ENCODE measurements at regions not wholly inside any gene's neighbourhood (a gene's known extent, or its start where the extent isn't known, plus 50 kb on each side); places are given as distances from the start of the nearest gene placed in this dataset.

GRCh38 chr14:26810631-26811030, 212.8 kb upstream of the NOVA1 start:
- H3K36me3 ChIP-seq: no peaks in the 10 kb centered on the region
- no peak for TF ChIP-seq CTCF (IDR thresholded peaks at IDR 0.05)
- H3K27me3 ChIP-seq: no peaks in the 10 kb centered on the region
- DNase-seq (ENCODE audit: low spot score): no peak
- no peak overlapping the region for H3K4me3 ChIP-seq
- no peaks in the 10 kb centered on the region for H3K4me1 ChIP-seq
- no peaks in the 10 kb centered on the region for H3K9me3 ChIP-seq
- H3K27ac ChIP-seq: no peak overlapping the region

- Histone ChIP-seq H3K4me1 (no peaks in the 10 kb centered on the region), H3K9me3 (no peaks in the 10 kb centered on the region), H3K27me3 (no peaks in the 10 kb centered on the region), H3K36me3 (no peaks in the 10 kb centered on the region), H3K4me3 (no peak overlapping the region), H3K27ac (no peak overlapping the region)
- TF ChIP-seq CTCF (IDR thresholded peaks at IDR 0.05): no peak
- no peak for DNase-seq (ENCODE audit: low spot score)
Observed at GRCh38 chr14:26811756-26812305, 214.0 kb upstream of the NOVA1 start.

- H3K9me3 ChIP-seq: no peaks in the 10 kb centered on the region
- no peak overlapping the region for H3K4me3 ChIP-seq
- H3K36me3 ChIP-seq: no peaks in the 10 kb centered on the region
- H3K4me1 ChIP-seq: no peaks in the 10 kb centered on the region
- TF ChIP-seq CTCF (IDR thresholded peaks at IDR 0.05): no peak
- no peaks in the 10 kb centered on the region for H3K27me3 ChIP-seq
- no peak for DNase-seq (ENCODE audit: low spot score)
- H3K27ac ChIP-seq: no peak overlapping the region
Observed at GRCh38 chr14:26820138-26820537, 222.3 kb upstream of the NOVA1 start.

GRCh38 chr14:26820572-26820971, 222.7 kb upstream of the NOVA1 start:
- Histone ChIP-seq H3K9me3 (no peaks in the 10 kb centered on the region), H3K27ac (no peak overlapping the region), H3K27me3 (no peaks in the 10 kb centered on the region), H3K4me3 (no peak overlapping the region), H3K4me1 (no peaks in the 10 kb centered on the region), H3K36me3 (no peaks in the 10 kb centered on the region)
- no peak for DNase-seq (ENCODE audit: low spot score)
- TF ChIP-seq CTCF (IDR thresholded peaks at IDR 0.05): no peak

- H3K27ac ChIP-seq: no peak overlapping the region
- no peak for TF ChIP-seq CTCF (IDR thresholded peaks at IDR 0.05)
Observed at GRCh38 chr14:26828741-26829140, 230.9 kb upstream of the NOVA1 start.

GRCh38 chr14:26833621-26834176, 235.9 kb upstream of the NOVA1 start:
- Histone ChIP-seq H3K36me3 (no peaks in the 10 kb centered on the region), H3K4me3 (no peak overlapping the region), H3K27me3 (no peaks in the 10 kb centered on the region), H3K9me3 (no peaks in the 10 kb centered on the region), H3K27ac (no peak overlapping the region), H3K4me1 (no peaks in the 10 kb centered on the region)
- no peak for DNase-seq (ENCODE audit: low spot score)
- no peak for TF ChIP-seq CTCF (IDR thresholded peaks at IDR 0.05)

More at GRCh38 chr14:26828741-26829140, 230.9 kb upstream of the NOVA1 start:
- DNase-seq (ENCODE audit: low spot score): no peak
- Histone ChIP-seq H3K27me3 (no peaks in the 10 kb centered on the region), H3K9me3 (no peaks in the 10 kb centered on the region), H3K4me1 (no peaks in the 10 kb centered on the region), H3K4me3 (no peak overlapping the region), H3K36me3 (no peaks in the 10 kb centered on the region)

Data from right atrium auricular region (tissue), 2 donors.